SK-N-SH treated with all-trans-retinoic acid at 6 μM for 48 hours (cell line): ENCODE measurements at regions not wholly inside any gene's neighbourhood (a gene's known extent, or its start where the extent isn't known, plus 50 kb on each side); places are given as distances from the start of the nearest gene placed in this dataset.

Experiments used
- ATAC-seq: fragments of 200-7000 bp; cut with Tn5 transposase; 3 replicates; pipeline ENCODE4 v1.9.1; 2020; ENCODE audit warnings: mild to moderate bottlenecking, moderate library complexity
- ARNTL ChIP-seq: fragments of 450-650 bp; formaldehyde crosslinking; IDR thresholded peaks from 2 replicates; pipeline ENCODE4 v1.5.0; 2020; ENCODE audit warnings: low read depth, mild to moderate bottlenecking, moderate library complexity, borderline replicate concordance
- BACH2 ChIP-seq: fragments of 250-450 bp; sonication (Bioruptor Pico); IDR thresholded peaks from 2 replicates; pipeline ENCODE4 v1.9.0; 2021; ENCODE audit warnings: mild to moderate bottlenecking, borderline replicate concordance
- CREB5 ChIP-seq: fragments of 250-450 bp; sonication (Bioruptor Pico); IDR thresholded peaks from 2 replicates; pipeline ENCODE4 v1.5.1; 2020; ENCODE audit warnings: low read depth, mild to moderate bottlenecking, moderate library complexity
- CSDC2 ChIP-seq: fragments of 250-450 bp; sonication (Bioruptor Pico); IDR thresholded peaks from 2 replicates; pipeline ENCODE4 v1.5.0; 2020; ENCODE audit warnings: mild to moderate bottlenecking, moderate library complexity
- CSRNP3 ChIP-seq: fragments of 250-450 bp; sonication (Bioruptor Pico); IDR thresholded peaks from 2 replicates; pipeline ENCODE4 v1.5.1; 2021; ENCODE audit warnings: mild to moderate bottlenecking, moderate library complexity
- ESRRG ChIP-seq: fragments of 250-450 bp; sonication (Bioruptor Pico); IDR thresholded peaks from 2 replicates; pipeline ENCODE4 v1.6.1; 2021; ENCODE audit warnings: mild to moderate bottlenecking
- GLIS3 ChIP-seq: fragments of 250-450 bp; sonication (Bioruptor Pico); IDR thresholded peaks from 2 replicates; pipeline ENCODE4 v1.5.0; 2020; ENCODE audit warnings: mild to moderate bottlenecking, moderate library complexity
- ISL1 ChIP-seq: fragments of 250-450 bp; sonication (Bioruptor Pico); IDR thresholded peaks from 2 replicates; pipeline ENCODE4 v2.1.2; 2022; ENCODE audit warnings: mild to moderate bottlenecking, moderate library complexity
- OSR1 ChIP-seq: fragments of 250-450 bp; sonication (Bioruptor Pico); IDR thresholded peaks from 2 replicates; pipeline ENCODE4 v1.8.0; 2022; ENCODE audit warnings: moderate library complexity, mild to moderate bottlenecking, inconsistent platforms
- POU6F1 ChIP-seq: fragments of 250-450 bp; sonication (Bioruptor Pico); IDR thresholded peaks from 2 replicates; pipeline ENCODE4 v1.8.0; 2021; ENCODE audit warnings: low read depth, mild to moderate bottlenecking, moderate library complexity, borderline replicate concordance
- PPARA ChIP-seq: fragments of 250-450 bp; sonication (Bioruptor Pico); IDR thresholded peaks from 2 replicates; pipeline ENCODE4 v1.5.0; 2020; ENCODE audit warnings: mild to moderate bottlenecking, borderline replicate concordance
- RARB ChIP-seq: fragments of 250-450 bp; sonication (Bioruptor Pico); IDR thresholded peaks from 2 replicates; pipeline ENCODE4 v1.8.0; 2021; ENCODE audit warnings: mild to moderate bottlenecking, moderate library complexity
- SNAI2 ChIP-seq: fragments of 250-450 bp; sonication (Bioruptor Pico); IDR thresholded peaks from 2 replicates; pipeline ENCODE4 v1.5.0; 2020; ENCODE audit warnings: mild to moderate bottlenecking, moderate library complexity
- TCF4 ChIP-seq: fragments of 250-450 bp; sonication (Bioruptor Pico); IDR thresholded peaks from 2 replicates; pipeline ENCODE4 v1.8.0; 2021; ENCODE audit warnings: mild to moderate bottlenecking, moderate library complexity, borderline replicate concordance
- TOX ChIP-seq: fragments of 250-450 bp; sonication (Bioruptor Pico); IDR thresholded peaks from 2 replicates; pipeline ENCODE4 v1.8.0; 2021; ENCODE audit warnings: mild to moderate bottlenecking, moderate library complexity, borderline replicate concordance
- TSHZ2 ChIP-seq: fragments of 250-450 bp; sonication (Bioruptor Pico); IDR thresholded peaks from 2 replicates; pipeline ENCODE4 v1.5.0; 2020; ENCODE audit warnings: mild to moderate bottlenecking, moderate library complexity
- ZC3H10 ChIP-seq: fragments of 250-450 bp; sonication (Bioruptor Pico); IDR thresholded peaks from 2 replicates; pipeline ENCODE4 v1.5.1; 2021; ENCODE audit warnings: mild to moderate bottlenecking, moderate library complexity
- ZFP3 ChIP-seq: fragments of 250-450 bp; sonication (Bioruptor Pico); IDR thresholded peaks from 2 replicates; pipeline ENCODE4 v1.5.0; 2020; ENCODE audit warnings: mild to moderate bottlenecking, moderate library complexity
- ZFP30 ChIP-seq: fragments of 450-650 bp; formaldehyde crosslinking; IDR thresholded peaks from 2 replicates; pipeline ENCODE4 v1.5.0; 2022; ENCODE audit warnings: mild to moderate bottlenecking, moderate library complexity
- ZNF565 ChIP-seq: fragments of 450-650 bp; formaldehyde crosslinking; conservative IDR thresholded peaks from 2 replicates; pipeline ENCODE4 v1.5.0; 2020; ENCODE audit warnings: low read depth, mild to moderate bottlenecking, moderate library complexity
- ZNF70 ChIP-seq: fragments of 450-650 bp; formaldehyde crosslinking; IDR thresholded peaks from 2 replicates; pipeline ENCODE4 v1.5.0; 2020; ENCODE audit warnings: mild to moderate bottlenecking, moderate library complexity
- ZNF8 ChIP-seq: fragments of 450-650 bp; formaldehyde crosslinking; IDR thresholded peaks from 2 replicates; pipeline ENCODE4 v1.5.0; 2020; ENCODE audit warnings: mild to moderate bottlenecking, moderate library complexity

- ATAC-seq: no peak
Observed at GRCh38 chr20:52760791-52761190, 211.4 kb upstream of the TSHZ2 start.

GRCh38 chr20:52757411-52757810 is 214.7 kb upstream of the TSHZ2 start:
- ATAC-seq: no peak
- no peak for TF ChIP-seq POU6F1 (CRISPR knock-in tag)
- no peak for TF ChIP-seq GLIS3
- no peak for TF ChIP-seq BACH2 (CRISPR knock-in tag)
- no peak for TF ChIP-seq CSDC2
- TF ChIP-seq OSR1 (CRISPR knock-in tag): no peak
- no peak for TF ChIP-seq ARNTL (CRISPR knock-in tag)
- no peak for TF ChIP-seq ZC3H10 (CRISPR knock-in tag)
- TF ChIP-seq CSRNP3 (CRISPR knock-in tag): no peak
- TF ChIP-seq SNAI2: no peak
- TF ChIP-seq TOX (CRISPR knock-in tag): no peak
- no peak for TF ChIP-seq ISL1 (CRISPR knock-in tag)
- TF ChIP-seq ZFP3 (CRISPR knock-in tag): no peak
- no peak for TF ChIP-seq ZNF8 (CRISPR knock-in tag)
- TF ChIP-seq RARB (CRISPR knock-in tag): no peak
- TF ChIP-seq TCF4 (CRISPR knock-in tag): no peak
- TF ChIP-seq ESRRG (CRISPR knock-in tag): no peak

More at GRCh38 chr20:52760791-52761190, 211.4 kb upstream of the TSHZ2 start:
- TF ChIP-seq PPARA (CRISPR knock-in tag): no peak
- no peak for TF ChIP-seq TSHZ2 (CRISPR knock-in tag)
- TF ChIP-seq POU6F1 (CRISPR knock-in tag): no peak
- TF ChIP-seq GLIS3: no peak
- no peak for TF ChIP-seq ZC3H10 (CRISPR knock-in tag)
- TF ChIP-seq ZNF8 (CRISPR knock-in tag): no peak
- no peak for TF ChIP-seq RARB (CRISPR knock-in tag)
- TF ChIP-seq BACH2 (CRISPR knock-in tag): no peak
- TF ChIP-seq TOX (CRISPR knock-in tag): no peak
- no peak for TF ChIP-seq SNAI2

- ATAC-seq: no peak
- no peak for TF ChIP-seq ZNF565 (CRISPR knock-in tag)
- TF ChIP-seq CREB5 (CRISPR knock-in tag): no peak
- TF ChIP-seq ZFP30 (CRISPR knock-in tag): no peak
- no peak for TF ChIP-seq GLIS3
- no peak for TF ChIP-seq TCF4 (CRISPR knock-in tag)
- no peak for TF ChIP-seq CSRNP3 (CRISPR knock-in tag)
- no peak for TF ChIP-seq ZNF70 (CRISPR knock-in tag)
- TF ChIP-seq ISL1 (CRISPR knock-in tag): no peak
Observed at GRCh38 chr20:52755744-52756143, 216.4 kb upstream of the TSHZ2 start.
